MCF 10A (cell line): ENCODE measurements at regions not wholly inside any gene's neighbourhood (a gene's known extent, or its start where the extent isn't known, plus 50 kb on each side); places are given as distances from the start of the nearest gene placed in this dataset.

Experiments used
- BruUV-seq: library from RNA; stranded (reverse); fragments of 400-500 nt; replicated peaks from 2 replicates; lab custom pipeline; 2021; lab: Mats Ljungman, UMichigan
- CTCF ChIA-PET: fragments of 300-600 bp; sonication (Branson Sonifier 250); formaldehyde crosslinking; extraction: SDS; loops from one replicate; lab custom pipeline; 2021; ENCODE audit warnings: antibody characterized with exemption, inconsistent platforms; lab: Yijun Ruan, JAX
- POLR2A ChIA-PET: fragments of 300-600, 350-650 bp; sonication (Branson Sonifier 250); formaldehyde crosslinking; extraction: SDS; loops from one replicate; lab custom pipeline; 2020; ENCODE audit warnings: antibody characterized with exemption, inconsistent platforms; lab: Yijun Ruan, JAX
- DNase-seq: peaks from one replicate; pipeline ENCODE4 v3.0.0-alpha.2; 2018; ENCODE audit not compliant: unreplicated experiment
- H3K27ac Mint-ChIP-seq: one replicate; pipeline ENCODE4 v1.8.0; 2022; ENCODE audit warnings: mild to moderate bottlenecking, low read depth, mixed read lengths; ENCODE audit not compliant: unreplicated experiment
- H3K27me3 Mint-ChIP-seq: one replicate; pipeline ENCODE4 v1.8.0; 2022; ENCODE audit warnings: mixed read lengths; ENCODE audit not compliant: insufficient read depth, unreplicated experiment
- H3K36me3 Mint-ChIP-seq: one replicate; pipeline ENCODE4 v1.8.0; 2022; ENCODE audit warnings: mild to moderate bottlenecking, moderate library complexity, mixed read lengths; ENCODE audit not compliant: insufficient read depth, unreplicated experiment
- H3K4me1 Mint-ChIP-seq: one replicate; pipeline ENCODE4 v1.8.0; 2022; ENCODE audit warnings: mixed read lengths; ENCODE audit not compliant: insufficient read depth, unreplicated experiment
- H3K4me3 Mint-ChIP-seq: one replicate; pipeline ENCODE4 v1.8.0; 2022; ENCODE audit warnings: mild to moderate bottlenecking, moderate library complexity, mixed read lengths; ENCODE audit not compliant: unreplicated experiment
- H3K9me3 Mint-ChIP-seq: one replicate; pipeline ENCODE4 v1.8.0; 2022; ENCODE audit warnings: mixed read lengths; ENCODE audit not compliant: unreplicated experiment
- intact Hi-C: fragments of 100-400 bp; cut with micrococcal nuclease; formaldehyde crosslinking; loops from 2 replicates; pipeline ENCODE4 v1.14.1; 2022
- TF ChIP-seq, protein P1 (sequence below): fragments of 200-600 bp; IDR thresholded peaks from one replicate; pipeline ENCODE4 v1.8.0; 2022; ENCODE audit warnings: antibody characterized with exemption, mild to moderate bottlenecking; ENCODE audit not compliant: unreplicated experiment

DNA sequence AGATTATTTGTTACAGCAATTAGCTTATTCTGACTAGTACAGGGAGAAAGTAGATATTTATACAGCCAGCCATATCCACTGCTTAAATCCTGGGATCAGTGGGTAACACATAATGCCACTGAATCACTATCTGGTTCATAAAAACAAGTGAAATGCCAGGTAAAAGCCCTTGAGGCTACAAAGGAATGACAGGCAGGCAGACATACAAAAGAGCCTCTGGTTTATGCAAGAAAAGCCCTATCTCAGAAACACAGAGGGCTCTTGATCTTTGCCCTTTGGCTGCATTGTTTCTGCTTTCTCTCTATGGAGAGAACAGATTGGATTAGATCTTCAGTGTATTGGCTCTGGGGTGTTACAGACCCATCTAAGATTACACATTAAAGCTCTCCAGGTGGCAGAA, 115.4 kb upstream of the GADL1 start:
- ChIA-PET CTCF (interaction anchor here (0.6 to 1.4 kb wide), 3 partner anchors 39 to 240 kb away, joined by 3 to 5 read pairs (median 3); no protein-coding TSS in a partner anchor), POLR2A (interaction anchor here (0.6 to 1.9 kb wide), 5 partner anchors 9 to 521 kb away, joined by 3 to 6 read pairs (median 5); no protein-coding TSS in a partner anchor)
- no peak overlapping the region for H3K4me3 Mint-ChIP-seq
- TF ChIP-seq, protein P1, sequence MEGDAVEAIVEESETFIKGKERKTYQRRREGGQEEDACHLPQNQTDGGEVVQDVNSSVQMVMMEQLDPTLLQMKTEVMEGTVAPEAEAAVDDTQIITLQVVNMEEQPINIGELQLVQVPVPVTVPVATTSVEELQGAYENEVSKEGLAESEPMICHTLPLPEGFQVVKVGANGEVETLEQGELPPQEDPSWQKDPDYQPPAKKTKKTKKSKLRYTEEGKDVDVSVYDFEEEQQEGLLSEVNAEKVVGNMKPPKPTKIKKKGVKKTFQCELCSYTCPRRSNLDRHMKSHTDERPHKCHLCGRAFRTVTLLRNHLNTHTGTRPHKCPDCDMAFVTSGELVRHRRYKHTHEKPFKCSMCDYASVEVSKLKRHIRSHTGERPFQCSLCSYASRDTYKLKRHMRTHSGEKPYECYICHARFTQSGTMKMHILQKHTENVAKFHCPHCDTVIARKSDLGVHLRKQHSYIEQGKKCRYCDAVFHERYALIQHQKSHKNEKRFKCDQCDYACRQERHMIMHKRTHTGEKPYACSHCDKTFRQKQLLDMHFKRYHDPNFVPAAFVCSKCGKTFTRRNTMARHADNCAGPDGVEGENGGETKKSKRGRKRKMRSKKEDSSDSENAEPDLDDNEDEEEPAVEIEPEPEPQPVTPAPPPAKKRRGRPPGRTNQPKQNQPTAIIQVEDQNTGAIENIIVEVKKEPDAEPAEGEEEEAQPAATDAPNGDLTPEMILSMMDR: no peak
- H3K27ac Mint-ChIP-seq: no peak overlapping the region
- DNase-seq: peak; percentile 36
- H3K36me3 Mint-ChIP-seq: no peaks in the 10 kb centered on the region
- peaks cover 24% of the 10 kb centered on the region for H3K4me1 Mint-ChIP-seq
- intact Hi-C loops: no loop called here
- H3K9me3 Mint-ChIP-seq: peaks cover 6% of the 10 kb centered on the region
- H3K27me3 Mint-ChIP-seq: no peaks in the 10 kb centered on the region
- BruUV-seq: no TSS peak

GRCh38 chr3:31010491-31010890, 116.0 kb upstream of the GADL1 start:
- H3K27ac Mint-ChIP-seq: no peak overlapping the region
- TF ChIP-seq, protein P1: no peak
- peaks cover 6% of the 10 kb centered on the region for H3K9me3 Mint-ChIP-seq
- POLR2A ChIA-PET: interaction anchor here (0.9 to 1.9 kb wide), 3 partner anchors 8 to 121 kb away, joined by 3 to 6 read pairs (median 5); no protein-coding TSS in a partner anchor
- no peaks in the 10 kb centered on the region for H3K27me3 Mint-ChIP-seq
- no TSS peak for BruUV-seq
- H3K4me1 Mint-ChIP-seq: peaks cover 24% of the 10 kb centered on the region
- no peaks in the 10 kb centered on the region for H3K36me3 Mint-ChIP-seq
- intact Hi-C loops: no loop called here
- DNase-seq: peak; percentile 59
- CTCF ChIA-PET: interaction anchor here (0.7 to 1.4 kb wide), 4 partner anchors 39 to 964 kb away, joined by 3 to 5 read pairs (median 4); no protein-coding TSS in a partner anchor
- H3K4me3 Mint-ChIP-seq: no peak overlapping the region

GRCh38 chr3:31011380-31011779, 116.9 kb upstream of the GADL1 start:
- no peak overlapping the region for H3K27ac Mint-ChIP-seq
- CTCF ChIA-PET: interaction anchor here (0.7 to 1.4 kb wide), 3 partner anchors 40 to 965 kb away, joined by 3 to 5 read pairs (median 4); no protein-coding TSS in a partner anchor
- BruUV-seq: no TSS peak
- H3K9me3 Mint-ChIP-seq: peaks cover 6% of the 10 kb centered on the region
- H3K4me3 Mint-ChIP-seq: no peak overlapping the region
- H3K27me3 Mint-ChIP-seq: no peaks in the 10 kb centered on the region
- DNase-seq: no peak
- no peaks in the 10 kb centered on the region for H3K36me3 Mint-ChIP-seq
- POLR2A ChIA-PET: interaction anchor here (1.0 to 1.4 kb wide), 2 partner anchors 30 to 32 kb away, joined by 3 read pairs; no protein-coding TSS in a partner anchor
- TF ChIP-seq, protein P1: no peak
- H3K4me1 Mint-ChIP-seq: peaks cover 24% of the 10 kb centered on the region
- intact Hi-C loops: no loop called here

DNA sequence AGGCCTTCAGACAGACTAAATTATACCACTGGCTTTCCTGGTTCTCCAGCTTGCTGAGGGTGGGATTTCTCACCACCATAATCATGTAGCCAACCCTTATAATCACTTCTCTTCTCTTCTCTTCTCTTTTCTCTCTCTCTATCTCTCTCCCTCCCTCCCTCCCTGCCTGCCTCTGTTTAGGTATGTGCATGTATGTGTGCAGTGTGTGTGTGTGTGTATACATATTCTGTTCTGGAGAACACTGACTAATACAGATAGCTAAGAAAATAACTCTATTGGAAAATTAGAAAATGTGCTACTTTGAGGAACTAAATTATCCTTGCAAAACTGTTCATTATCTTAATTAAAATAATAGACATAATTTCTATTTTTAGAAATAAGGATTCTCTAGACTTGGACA, 118.6 kb upstream of the GADL1 start:
- ChIA-PET CTCF (interaction anchor here (1.2 kb wide), 1 partner anchor 8 kb away, joined by 4 read pairs; no protein-coding TSS in a partner anchor), POLR2A (interaction anchor here (0.7 to 1.4 kb wide), 2 partner anchors 16 to 28 kb away, joined by 3 read pairs; no protein-coding TSS in a partner anchor)
- DNase-seq: no peak
- no TSS peak for BruUV-seq
- Mint-ChIP-seq H3K4me1 (peaks cover 24% of the 10 kb centered on the region), H3K9me3 (peaks cover 4% of the 10 kb centered on the region), H3K4me3 (no peak overlapping the region), H3K36me3 (no peaks in the 10 kb centered on the region), H3K27ac (no peak overlapping the region), H3K27me3 (no peaks in the 10 kb centered on the region)
- TF ChIP-seq, protein P1: no peak
- intact Hi-C loops: no loop called here
